CD4-positive, alpha-beta T cell treated with Interleukin-15 for 4 hours (primary cell): ENCODE measurements at regions not wholly inside any gene's neighbourhood (a gene's known extent, or its start where the extent isn't known, plus 50 kb on each side); places are given as distances from the start of the nearest gene placed in this dataset.
"Not testable (repeated sequence)": the region's sequence is repeated elsewhere in the genome, so short reads cannot be mapped to it uniquely, and the experiment has no call there.

Experiments used
- DNase-seq: peaks from one replicate; pipeline ENCODE4 v3.0.0-alpha.2; 2020; ENCODE audit warnings: low spot score

- DNase-seq: no peak
Measured at GRCh38 chr3:101998256-101998926, 149.1 kb downstream of the NFKBIZ start.

DNA sequence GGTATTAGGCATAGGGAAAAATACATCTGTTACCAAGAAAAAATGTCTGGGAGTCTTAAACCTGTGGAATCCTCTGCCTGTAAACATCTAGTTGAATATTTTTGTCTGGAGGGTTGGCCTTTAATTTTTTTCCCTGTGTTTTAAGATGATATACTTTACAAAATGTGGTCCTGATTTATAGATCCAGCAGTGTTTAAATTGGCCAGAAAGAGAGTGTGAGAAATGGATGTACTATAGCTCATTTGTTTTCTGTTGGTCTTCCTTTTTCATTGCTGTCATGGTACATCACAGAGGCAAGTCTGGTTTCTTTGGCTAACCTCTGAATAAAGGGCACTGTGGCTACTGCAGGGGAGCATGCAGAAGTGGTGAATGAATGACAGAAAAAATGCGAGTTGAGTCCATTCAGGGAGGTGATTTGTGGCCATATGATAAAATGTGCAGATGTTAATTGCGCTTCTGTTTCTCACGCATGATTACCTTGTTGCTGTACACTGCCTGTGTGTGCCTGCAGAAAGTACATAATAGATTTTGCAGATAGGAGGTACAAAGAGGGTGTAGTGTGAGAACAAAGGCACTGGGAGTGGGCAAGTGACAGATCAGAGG lies 150.0 kb downstream of the NFKBIZ start:
- DNase-seq: no peak

- DNase-seq: no peak
Measured at GRCh38 chr3:102000620-102001209, 151.4 kb downstream of the NFKBIZ start.

- no peak for DNase-seq
Measured at GRCh38 chr3:102002056-102002455, 152.7 kb downstream of the NFKBIZ start.

DNA sequence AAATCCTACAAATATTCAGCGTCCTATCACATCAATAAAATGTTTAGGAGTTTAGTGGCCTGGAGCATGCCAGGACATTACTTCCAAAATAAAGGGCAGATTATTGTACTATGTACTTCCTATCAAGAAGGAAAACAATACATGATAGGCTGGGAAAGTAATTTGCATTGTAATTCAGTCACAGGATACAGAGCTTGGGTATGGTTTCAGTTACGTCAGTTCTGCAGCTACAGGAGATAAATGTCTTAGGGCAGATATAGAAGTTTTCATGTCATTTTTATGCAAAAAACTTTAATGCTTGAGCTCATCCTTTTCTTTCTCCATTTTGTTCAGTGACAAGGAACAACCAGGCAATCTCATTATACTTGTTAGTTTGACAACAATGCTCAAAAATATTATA lies 155.2 kb downstream of the NFKBIZ start:
- DNase-seq: no peak

GRCh38 chr3:102005551-102005950 lies 156.2 kb downstream of the NFKBIZ start:
- no peak for DNase-seq

DNA sequence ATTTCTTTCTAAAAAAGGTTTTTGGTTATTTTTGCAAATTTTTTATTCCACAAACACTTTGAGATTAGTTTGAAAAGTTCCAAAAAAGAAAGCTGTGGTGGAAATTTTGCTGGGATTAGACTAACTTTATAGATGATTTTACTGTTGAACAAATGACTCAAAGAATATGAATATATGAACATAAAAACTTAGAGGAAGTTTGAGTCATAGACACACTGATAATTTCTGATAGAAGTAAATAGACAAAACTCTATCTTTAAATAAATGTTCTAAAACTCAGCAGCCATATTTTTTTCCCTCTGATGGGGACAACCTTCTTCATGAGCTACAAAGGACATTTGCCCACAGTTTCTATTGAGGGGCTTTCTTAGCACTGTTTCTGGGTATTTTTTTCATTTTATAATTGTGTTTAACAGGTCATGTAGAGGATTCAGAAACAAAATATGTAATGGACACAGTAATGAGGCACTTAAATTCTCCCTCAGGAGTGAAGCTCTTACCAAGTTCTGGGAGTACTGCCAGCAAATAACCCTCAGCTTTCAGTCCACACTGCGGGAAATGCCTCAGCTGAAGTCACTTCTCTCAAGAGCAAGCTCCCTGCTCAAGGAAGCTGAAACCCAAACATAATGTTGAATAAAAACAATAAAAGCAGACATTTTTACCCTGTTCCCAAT lies 157.6 kb downstream of the NFKBIZ start:
- no peak for DNase-seq

GRCh38 chr3:102008436-102008835 lies 159.1 kb downstream of the NFKBIZ start:
- not testable (repeated sequence) for DNase-seq

DNA sequence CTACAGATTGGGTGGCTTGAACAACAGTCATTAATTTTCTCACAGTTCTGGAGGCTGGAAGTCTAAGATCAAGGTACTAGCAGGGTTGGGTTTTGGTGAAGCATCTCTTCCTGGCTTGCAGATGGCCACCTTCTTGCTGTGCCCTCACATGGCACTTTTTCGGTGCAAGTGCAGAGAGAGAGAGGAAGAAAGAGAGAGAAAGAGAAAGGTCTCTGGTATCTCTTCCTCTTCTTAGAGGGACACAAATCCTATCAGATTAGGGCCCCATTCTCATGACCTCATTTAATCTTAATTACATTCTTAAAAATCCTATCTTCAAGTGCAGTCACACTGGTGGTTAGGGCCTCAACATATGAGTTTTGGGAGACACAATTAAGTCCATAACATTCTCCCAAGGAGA lies 167.1 kb downstream of the NFKBIZ start:
- DNase-seq: no peak

- no peak for DNase-seq
Measured at GRCh38 chr3:102017784-102018183, 168.5 kb downstream of the NFKBIZ start.

- DNase-seq: no peak
Measured at GRCh38 chr3:102018551-102018950, 169.2 kb downstream of the NFKBIZ start.

GRCh38 chr3:102020735-102021134 lies 171.4 kb downstream of the NFKBIZ start:
- no peak for DNase-seq

DNA sequence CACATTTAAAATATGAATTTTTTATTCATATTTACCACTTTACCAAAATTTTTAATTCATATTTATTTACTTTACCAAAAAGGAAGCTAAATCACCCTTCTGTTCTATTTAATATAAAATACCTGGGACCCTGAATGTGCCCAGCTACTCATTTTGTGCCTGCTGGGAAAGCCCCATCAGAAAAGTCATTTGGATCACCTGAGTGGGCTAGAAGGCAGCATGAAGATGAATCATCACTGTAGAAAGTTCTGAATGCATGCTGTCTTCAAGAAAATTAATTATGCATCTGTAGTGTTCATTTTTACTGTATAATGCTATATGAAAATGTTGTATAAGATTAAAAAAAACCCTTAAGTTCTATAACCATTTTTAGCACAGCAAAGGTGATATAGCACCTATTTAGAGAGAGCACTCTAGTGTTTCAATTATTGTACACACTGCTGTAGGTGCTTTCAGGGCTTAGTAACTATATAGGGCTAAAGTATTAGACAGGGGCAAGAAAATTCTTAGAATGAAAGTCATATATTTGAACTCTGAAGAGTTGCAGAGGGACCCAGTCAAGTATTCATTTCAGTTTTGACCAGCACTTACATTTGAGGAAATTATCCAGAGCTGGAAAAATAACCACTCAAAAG lies 175.1 kb downstream of the NFKBIZ start:
- no peak for DNase-seq

- no peak for DNase-seq
Measured at GRCh38 chr3:102025606-102026270, 176.4 kb downstream of the NFKBIZ start.

DNA sequence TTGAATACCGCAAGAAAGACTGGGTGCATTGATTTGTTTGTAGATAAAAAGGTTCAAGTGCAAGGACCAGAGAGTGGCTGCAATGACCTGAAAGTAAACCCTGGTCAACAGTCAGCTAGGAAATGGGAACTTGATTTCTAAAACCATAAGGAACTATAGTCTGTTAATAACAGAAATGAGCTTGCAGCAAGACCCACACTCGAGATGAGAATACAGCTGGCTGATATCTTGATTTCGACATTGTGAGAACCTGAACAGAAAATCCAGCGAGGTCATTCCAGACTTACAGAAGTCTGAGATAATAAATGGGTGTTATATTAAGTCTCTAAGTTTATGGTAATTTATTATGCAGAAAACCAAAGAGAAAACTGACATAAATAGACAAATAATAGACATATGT lies 177.3 kb downstream of the NFKBIZ start:
- DNase-seq: no peak

GRCh38 chr3:102030661-102031060 lies 181.3 kb downstream of the NFKBIZ start:
- DNase-seq: no peak

- no peak for DNase-seq
Measured at GRCh38 chr3:102031834-102032233, 182.5 kb downstream of the NFKBIZ start.

GRCh38 chr3:102032491-102033383 lies 183.4 kb downstream of the NFKBIZ start:
- DNase-seq: no peak

- no peak for DNase-seq
Measured at GRCh38 chr3:102034639-102035451, 185.5 kb downstream of the NFKBIZ start.

DNA sequence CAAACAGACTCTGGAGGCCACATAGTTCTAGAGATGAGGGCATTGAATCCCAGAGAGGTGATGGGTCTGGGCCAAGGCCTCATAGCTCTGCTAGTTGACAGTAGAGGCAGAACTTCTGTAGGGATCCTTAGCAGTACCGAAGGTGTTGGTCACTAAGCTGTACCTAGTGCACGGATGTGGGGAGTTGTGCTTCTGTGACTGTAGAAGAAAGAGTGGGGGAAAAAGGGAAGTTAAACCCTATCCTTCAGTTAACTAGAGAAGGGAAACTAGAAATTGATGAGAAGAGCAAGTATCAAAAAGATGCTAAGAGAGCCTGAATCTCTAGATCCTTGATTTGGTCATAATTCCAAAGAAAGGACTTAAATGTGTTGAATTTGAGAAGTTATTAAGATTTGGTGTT lies 186.7 kb downstream of the NFKBIZ start:
- no peak for DNase-seq
